ENCODE measurements at regions not wholly inside any gene's neighbourhood (a gene's known extent, or its start where the extent isn't known, plus 50 kb on each side); places are given as distances from the start of the nearest gene placed in this dataset.

DNA sequence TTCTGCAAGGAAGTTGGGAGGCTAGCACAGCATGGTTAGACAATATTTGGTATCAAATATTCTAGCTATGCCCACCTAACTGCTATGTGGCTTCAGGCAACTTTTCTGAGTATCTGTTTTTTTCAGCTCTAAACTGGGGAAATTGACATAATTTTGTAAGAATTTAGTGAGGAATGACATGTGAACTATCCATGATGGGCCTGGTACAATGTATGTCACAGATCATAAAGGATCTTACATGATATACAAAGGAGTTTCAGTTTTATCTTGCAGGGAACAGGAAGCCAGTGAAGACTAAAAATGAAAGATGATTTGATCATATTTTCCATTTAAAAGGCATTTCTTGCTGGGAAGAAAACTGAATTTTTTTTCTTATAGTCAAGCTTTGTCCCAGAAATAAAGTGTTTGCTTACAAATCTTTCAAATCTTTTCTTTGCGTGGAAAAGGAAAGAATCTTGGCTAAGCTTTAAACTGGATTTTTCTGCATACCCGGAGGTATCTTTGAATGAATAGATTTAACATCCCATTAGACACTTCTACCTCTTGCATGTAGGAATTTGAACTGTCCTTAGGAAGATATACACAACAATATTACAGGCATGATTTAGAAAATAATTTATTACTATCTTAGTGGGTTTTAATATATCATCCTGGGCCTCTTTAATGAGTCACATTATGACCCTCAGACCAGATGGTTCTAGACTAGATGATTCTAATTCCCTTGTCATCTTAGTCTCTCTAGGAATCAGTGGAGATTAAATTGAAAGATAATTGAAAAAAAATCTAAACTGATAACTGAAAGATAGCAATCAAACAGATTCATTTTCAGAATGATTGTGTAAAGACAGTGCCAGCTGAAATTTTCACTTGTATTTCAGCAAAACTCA lies 436.0 kb upstream of the THBS1 start:
- ATAC-seq (replicated peaks) (no peak), DNase-seq (no peak)
- H3K4me1 Mint-ChIP-seq (ENCODE audit: low read depth in 2 of 2): peaks cover 0 to 2% of the 10 kb centered on the region in 2 donors
- no peak overlapping the region for H3K4me3 Mint-ChIP-seq
- no peak overlapping the region for H3K27ac Mint-ChIP-seq
- H3K9me3 Mint-ChIP-seq: no peaks in the 10 kb centered on the region
- peaks cover 28 to 32% of the 10 kb centered on the region in 2 donors for H3K27me3 Mint-ChIP-seq
- H3K36me3 Mint-ChIP-seq (ENCODE audit: insufficient read depth): no peaks in the 10 kb centered on the region

GRCh38 chr15:39145854-39146625 lies 434.8 kb upstream of the THBS1 start:
- Mint-ChIP-seq H3K4me1 (ENCODE audit: low read depth in 2 of 2) (peaks cover 0 to 2% of the 10 kb centered on the region in 2 donors), H3K27me3 (peaks cover 29 to 33% of the 10 kb centered on the region in 2 donors), H3K9me3 (no peaks in the 10 kb centered on the region), H3K27ac (no peak overlapping the region), H3K36me3 (ENCODE audit: insufficient read depth) (no peaks in the 10 kb centered on the region), H3K4me3 (no peak overlapping the region)
- ATAC-seq (replicated peaks) (no peak), DNase-seq (no peak)

GRCh38 chr15:39149636-39150150 lies 431.2 kb upstream of the THBS1 start:
- Mint-ChIP-seq H3K36me3 (ENCODE audit: insufficient read depth) (no peaks in the 10 kb centered on the region), H3K4me3 (no peak overlapping the region), H3K9me3 (no peaks in the 10 kb centered on the region), H3K4me1 (ENCODE audit: low read depth in 2 of 2) (no peaks in the 10 kb centered on the region), H3K27ac (no peak overlapping the region), H3K27me3 (peaks cover 48 to 69% of the 10 kb centered on the region in 2 donors)
- no peak for DNase-seq
- no peak for ATAC-seq (replicated peaks)

DNA sequence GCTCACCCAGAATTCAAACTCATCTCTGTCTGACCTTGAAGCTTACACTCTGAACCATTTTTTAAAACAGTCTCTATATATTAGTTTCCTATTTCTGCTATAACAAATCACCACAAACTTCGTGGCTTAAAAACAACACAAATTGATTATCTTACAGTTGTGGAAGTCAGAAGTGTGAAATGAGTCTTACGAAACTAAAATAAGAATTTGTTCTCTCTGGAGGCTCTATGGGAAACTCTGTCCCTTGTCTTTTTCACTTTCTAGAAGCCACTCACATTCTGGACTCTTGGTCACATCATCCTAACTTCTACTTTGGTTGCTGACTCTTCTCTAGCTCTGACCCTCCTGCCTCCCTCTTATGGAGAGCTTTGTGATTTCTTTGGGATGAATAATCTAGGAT lies 429.3 kb upstream of the THBS1 start:
- no peaks in the 10 kb centered on the region for H3K9me3 Mint-ChIP-seq
- H3K27me3 Mint-ChIP-seq: peaks cover 52 to 77% of the 10 kb centered on the region in 2 donors
- no peak for DNase-seq
- H3K4me1 Mint-ChIP-seq (ENCODE audit: low read depth in 2 of 2): no peaks in the 10 kb centered on the region
- no peak overlapping the region for H3K4me3 Mint-ChIP-seq
- ATAC-seq (replicated peaks): no peak
- no peaks in the 10 kb centered on the region for H3K36me3 Mint-ChIP-seq (ENCODE audit: insufficient read depth)
- no peak overlapping the region for H3K27ac Mint-ChIP-seq

DNA sequence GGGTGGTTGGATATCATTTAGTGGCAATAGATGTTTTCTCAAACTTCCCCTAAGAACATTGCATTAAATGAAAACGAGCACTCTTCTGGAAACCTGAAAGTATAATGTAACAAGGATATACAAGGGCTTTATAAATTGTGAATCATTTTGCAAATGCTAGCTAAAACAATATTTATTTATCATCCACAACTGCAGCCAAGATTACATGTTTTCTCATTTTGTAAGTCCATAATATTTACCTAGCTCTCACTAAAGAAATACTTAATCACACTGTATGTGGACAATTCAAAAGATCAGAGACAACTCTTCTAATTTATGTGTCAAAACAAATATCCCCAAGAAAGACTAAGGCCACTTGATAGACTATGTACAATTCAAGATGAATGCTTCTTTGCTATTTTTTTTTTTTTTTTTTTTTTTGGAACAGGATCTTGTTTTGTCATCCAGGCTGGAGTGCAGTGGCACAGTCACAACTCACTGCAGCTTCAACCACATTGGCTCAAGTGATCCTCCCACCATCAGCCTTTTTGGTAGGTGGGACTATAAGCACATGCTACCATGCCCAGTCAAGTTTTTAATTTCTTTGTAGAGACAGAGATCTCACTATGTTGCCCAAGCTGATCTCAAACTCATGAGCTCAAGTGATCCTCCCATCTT lies 427.7 kb upstream of the THBS1 start:
- peaks cover 50 to 66% of the 10 kb centered on the region in 2 donors for H3K27me3 Mint-ChIP-seq
- DNase-seq (no peak), ATAC-seq (replicated peaks) (no peak)
- no peaks in the 10 kb centered on the region for H3K4me1 Mint-ChIP-seq (ENCODE audit: low read depth in 2 of 2)
- H3K27ac Mint-ChIP-seq: no peak overlapping the region
- H3K9me3 Mint-ChIP-seq: no peaks in the 10 kb centered on the region
- no peaks in the 10 kb centered on the region for H3K36me3 Mint-ChIP-seq (ENCODE audit: insufficient read depth)
- no peak overlapping the region for H3K4me3 Mint-ChIP-seq

- Mint-ChIP-seq H3K4me3 (no peak overlapping the region), H3K9me3 (no peaks in the 10 kb centered on the region), H3K27ac (no peak overlapping the region), H3K27me3 (peaks cover 45 to 61% of the 10 kb centered on the region in 2 donors), H3K4me1 (ENCODE audit: low read depth in 2 of 2) (no peaks in the 10 kb centered on the region), H3K36me3 (ENCODE audit: insufficient read depth) (no peaks in the 10 kb centered on the region)
- ATAC-seq (replicated peaks): no peak
- no peak for DNase-seq
These were observed 427.2 kb upstream of the THBS1 start for GRCh38 chr15:39153716-39154115.

- DNase-seq (no peak), ATAC-seq (replicated peaks) (no peak)
- no peaks in the 10 kb centered on the region for H3K36me3 Mint-ChIP-seq (ENCODE audit: insufficient read depth)
- no peaks in the 10 kb centered on the region for H3K4me1 Mint-ChIP-seq (ENCODE audit: low read depth in 2 of 2)
- H3K9me3 Mint-ChIP-seq: no peaks in the 10 kb centered on the region
- H3K27me3 Mint-ChIP-seq: peaks cover 41 to 55% of the 10 kb centered on the region in 2 donors
- H3K27ac Mint-ChIP-seq: no peak overlapping the region
- no peak overlapping the region for H3K4me3 Mint-ChIP-seq
These were observed 426.6 kb upstream of the THBS1 start for GRCh38 chr15:39154227-39154638.

DNA sequence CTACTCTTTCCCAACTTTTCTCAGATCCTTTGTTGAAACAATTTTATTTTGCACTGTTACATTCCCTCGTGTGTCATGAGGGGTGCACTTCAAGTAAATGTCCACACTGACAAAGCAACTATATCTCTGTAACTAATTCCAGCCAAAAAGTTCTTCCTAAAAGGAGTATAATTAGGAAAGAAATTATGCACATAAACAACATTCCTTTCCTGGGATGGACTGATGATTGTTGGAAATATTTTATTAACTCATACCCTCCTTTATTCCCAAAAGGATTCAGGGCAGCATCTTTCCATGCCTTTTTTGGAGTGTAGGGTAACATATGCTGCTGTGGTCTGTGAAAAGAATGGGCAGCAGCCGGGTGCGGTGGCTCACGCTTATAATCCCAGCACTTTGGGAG lies 426.1 kb upstream of the THBS1 start:
- DNase-seq (no peak), ATAC-seq (replicated peaks) (no peak)
- H3K27me3 Mint-ChIP-seq: peaks cover 38 to 51% of the 10 kb centered on the region in 2 donors
- no peaks in the 10 kb centered on the region for H3K4me1 Mint-ChIP-seq (ENCODE audit: low read depth in 2 of 2)
- H3K27ac Mint-ChIP-seq: no peak overlapping the region
- no peaks in the 10 kb centered on the region for H3K9me3 Mint-ChIP-seq
- H3K36me3 Mint-ChIP-seq (ENCODE audit: insufficient read depth): no peaks in the 10 kb centered on the region
- no peak overlapping the region for H3K4me3 Mint-ChIP-seq

- H3K27ac Mint-ChIP-seq: no peak overlapping the region
- no peak for DNase-seq
- no peaks in the 10 kb centered on the region for H3K36me3 Mint-ChIP-seq (ENCODE audit: insufficient read depth)
- H3K9me3 Mint-ChIP-seq: no peaks in the 10 kb centered on the region
- ATAC-seq (replicated peaks): no peak
- no peaks in the 10 kb centered on the region for H3K4me1 Mint-ChIP-seq (ENCODE audit: low read depth in 2 of 2)
- H3K27me3 Mint-ChIP-seq: peaks cover 34 to 45% of the 10 kb centered on the region in 2 donors
- no peak overlapping the region for H3K4me3 Mint-ChIP-seq
These were observed 424.7 kb upstream of the THBS1 start for GRCh38 chr15:39156166-39156565.

GRCh38 chr15:39156646-39157250 lies 424.1 kb upstream of the THBS1 start:
- Mint-ChIP-seq H3K27ac (no peak overlapping the region), H3K9me3 (no peaks in the 10 kb centered on the region), H3K4me3 (no peak overlapping the region), H3K4me1 (ENCODE audit: low read depth in 2 of 2) (no peaks in the 10 kb centered on the region), H3K36me3 (ENCODE audit: insufficient read depth) (no peaks in the 10 kb centered on the region), H3K27me3 (peaks cover 31 to 40% of the 10 kb centered on the region in 2 donors)
- DNase-seq: no peak
- ATAC-seq (replicated peaks): no peak

DNA sequence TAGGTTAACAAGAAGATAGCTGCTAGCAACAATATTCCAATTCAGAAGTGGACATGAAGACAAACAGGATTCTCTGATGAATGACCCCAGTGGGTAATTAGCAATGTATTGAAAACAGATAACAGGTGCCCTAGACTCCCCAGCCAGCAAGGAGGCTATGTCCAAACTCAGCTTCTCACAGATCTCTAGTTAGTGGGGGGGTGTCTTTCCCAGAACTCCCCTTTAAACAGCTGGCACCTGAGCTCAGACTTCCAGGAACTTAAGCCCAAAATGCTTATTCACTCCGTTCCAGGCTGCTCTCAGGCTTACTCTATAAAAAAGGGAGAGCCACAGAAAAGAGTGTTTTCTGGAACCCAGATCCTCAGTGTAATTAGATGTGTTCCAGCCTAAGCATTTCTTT lies 423.0 kb upstream of the THBS1 start:
- ATAC-seq (replicated peaks): no peak
- Mint-ChIP-seq H3K27ac (no peak overlapping the region), H3K9me3 (no peaks in the 10 kb centered on the region), H3K4me3 (no peak overlapping the region), H3K27me3 (peaks cover 24 to 31% of the 10 kb centered on the region in 2 donors), H3K36me3 (ENCODE audit: insufficient read depth) (no peaks in the 10 kb centered on the region), H3K4me1 (ENCODE audit: low read depth in 2 of 2) (no peaks in the 10 kb centered on the region)
- DNase-seq: no peak

DNA sequence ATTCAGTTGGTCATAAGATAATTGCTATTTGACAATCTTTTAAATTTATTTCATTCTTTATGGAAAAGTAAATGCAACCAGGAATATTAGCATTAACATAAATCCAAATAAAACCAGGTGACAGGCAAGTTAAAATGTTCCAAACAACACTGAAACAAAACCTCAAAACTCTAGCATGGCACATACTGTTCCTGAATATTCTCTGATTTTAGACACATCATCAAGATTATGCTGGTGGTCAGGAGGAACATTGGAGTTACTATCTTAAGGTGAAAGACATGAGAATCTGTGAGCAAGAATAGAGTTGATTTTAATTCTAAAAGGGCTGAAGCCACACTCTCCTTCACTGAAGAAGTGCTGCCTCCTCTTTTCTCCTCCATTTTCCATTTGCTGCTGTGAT lies 421.0 kb upstream of the THBS1 start:
- H3K9me3 Mint-ChIP-seq: no peaks in the 10 kb centered on the region

DNA sequence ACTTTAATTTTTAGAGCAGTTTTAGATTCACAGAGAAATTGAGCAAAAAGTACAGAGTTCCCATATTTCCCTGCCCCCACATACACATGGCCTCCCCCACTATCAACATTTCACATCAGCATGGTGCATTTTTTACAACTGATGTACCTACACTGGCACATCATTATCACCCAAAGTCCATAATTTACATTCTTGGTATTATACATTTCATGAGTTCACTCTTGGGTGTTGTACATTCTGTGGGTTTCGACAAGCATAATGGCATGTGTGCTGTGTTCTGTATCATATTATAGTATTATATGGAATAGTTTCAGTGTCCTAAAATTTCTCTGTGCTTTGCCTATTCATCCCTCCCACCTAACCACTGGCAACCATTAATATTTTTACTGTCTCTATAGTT lies 419.8 kb upstream of the THBS1 start:
- Mint-ChIP-seq H3K4me3 (no peak overlapping the region), H3K4me1 (ENCODE audit: low read depth in 2 of 2) (no peaks in the 10 kb centered on the region), H3K36me3 (ENCODE audit: insufficient read depth) (no peaks in the 10 kb centered on the region), H3K27me3 (peaks cover 38 to 40% of the 10 kb centered on the region in 2 donors), H3K9me3 (no peaks in the 10 kb centered on the region), H3K27ac (no peak overlapping the region)
- DNase-seq (no peak), ATAC-seq (replicated peaks) (no peak)

More for the DNA sequence above, 421.0 kb upstream of the THBS1 start:
- Mint-ChIP-seq H3K4me1 (ENCODE audit: low read depth in 2 of 2) (no peaks in the 10 kb centered on the region), H3K27me3 (peaks cover 28 to 31% of the 10 kb centered on the region in 2 donors), H3K4me3 (no peak overlapping the region), H3K27ac (no peak overlapping the region), H3K36me3 (ENCODE audit: insufficient read depth) (no peaks in the 10 kb centered on the region)
- DNase-seq (no peak), ATAC-seq (replicated peaks) (no peak)
